HG02943 (cell line): ENCODE measurements at regions not wholly inside any gene's neighbourhood (a gene's known extent, or its start where the extent isn't known, plus 50 kb on each side); places are given as distances from the start of the nearest gene placed in this dataset.
"Not testable (repeated sequence)": the region's sequence is repeated elsewhere in the genome, so short reads cannot be mapped to it uniquely, and the experiment has no call there.

ENCODE experiments used
- ATAC-seq: cut with Tn5 transposase; IDR thresholded peaks from one replicate; pipeline ENCODE4 v1.9.1; 2021; ENCODE audit warnings: mild to moderate bottlenecking, low read depth, moderate library complexity; ENCODE audit not compliant: unreplicated experiment

DNA sequence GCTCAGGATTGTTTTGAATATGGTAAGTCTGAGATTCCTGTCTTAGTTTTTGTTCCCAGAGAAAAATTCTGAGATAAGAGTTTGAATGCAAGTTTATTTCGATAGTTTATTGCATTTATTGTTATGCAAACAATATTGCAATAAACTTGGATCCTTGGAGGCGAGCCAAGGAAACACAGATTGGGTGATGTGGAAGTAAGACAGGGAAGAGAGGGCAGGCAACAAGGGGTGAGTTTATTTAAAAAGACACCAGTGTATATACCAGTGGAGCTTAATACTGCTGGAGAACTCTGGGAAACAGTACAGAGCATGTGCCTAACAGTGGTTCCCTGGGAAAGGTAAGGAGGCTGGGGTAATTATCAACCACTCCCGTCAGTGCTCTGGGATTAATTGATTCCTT, 87.5 kb upstream of the NEDD4L start:
- no peak for ATAC-seq

GRCh38 chr18:57954935-57955334, 89.1 kb upstream of the NEDD4L start:
- ATAC-seq = no peak

GRCh38 chr18:57953883-57954282, 90.1 kb upstream of the NEDD4L start:
- ATAC-seq = no peak

DNA sequence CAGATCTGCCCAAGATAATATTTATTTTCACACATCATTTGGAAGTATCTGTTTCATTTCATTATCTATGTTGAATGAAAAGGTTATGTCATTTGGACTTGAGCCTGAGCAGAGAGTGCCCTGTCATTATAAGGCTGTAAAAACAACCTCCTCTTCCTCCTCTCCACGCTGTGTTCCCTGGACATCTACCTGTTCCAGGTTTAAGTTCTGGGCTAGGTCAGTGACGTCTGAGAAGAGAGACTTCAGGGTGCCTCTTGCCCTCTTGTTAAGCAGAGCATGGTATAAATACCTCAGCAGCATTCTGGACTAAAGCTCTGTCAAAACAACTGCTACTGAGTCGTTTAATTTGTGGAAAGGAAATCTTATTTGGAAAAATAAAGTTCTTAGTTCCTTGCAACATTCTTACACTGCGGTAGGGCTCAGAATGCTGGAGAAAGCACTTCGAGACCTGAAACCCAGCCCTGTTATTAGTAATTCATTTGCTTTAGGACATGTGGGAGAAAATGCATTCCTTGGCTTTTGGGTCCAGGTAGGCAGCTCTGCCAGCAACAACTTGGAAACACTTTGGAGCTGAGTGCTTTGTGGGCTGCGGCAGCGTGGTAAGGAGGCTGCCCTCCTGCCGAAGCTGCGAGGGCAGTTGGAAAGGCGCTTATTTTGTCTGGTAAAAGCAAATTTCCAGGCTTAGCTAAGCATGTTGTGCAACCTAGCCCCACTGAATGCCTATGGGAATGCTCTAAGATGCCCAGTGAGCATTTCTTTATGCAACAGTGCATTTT, 91.8 kb upstream of the NEDD4L start:
- ATAC-seq = no peak

DNA sequence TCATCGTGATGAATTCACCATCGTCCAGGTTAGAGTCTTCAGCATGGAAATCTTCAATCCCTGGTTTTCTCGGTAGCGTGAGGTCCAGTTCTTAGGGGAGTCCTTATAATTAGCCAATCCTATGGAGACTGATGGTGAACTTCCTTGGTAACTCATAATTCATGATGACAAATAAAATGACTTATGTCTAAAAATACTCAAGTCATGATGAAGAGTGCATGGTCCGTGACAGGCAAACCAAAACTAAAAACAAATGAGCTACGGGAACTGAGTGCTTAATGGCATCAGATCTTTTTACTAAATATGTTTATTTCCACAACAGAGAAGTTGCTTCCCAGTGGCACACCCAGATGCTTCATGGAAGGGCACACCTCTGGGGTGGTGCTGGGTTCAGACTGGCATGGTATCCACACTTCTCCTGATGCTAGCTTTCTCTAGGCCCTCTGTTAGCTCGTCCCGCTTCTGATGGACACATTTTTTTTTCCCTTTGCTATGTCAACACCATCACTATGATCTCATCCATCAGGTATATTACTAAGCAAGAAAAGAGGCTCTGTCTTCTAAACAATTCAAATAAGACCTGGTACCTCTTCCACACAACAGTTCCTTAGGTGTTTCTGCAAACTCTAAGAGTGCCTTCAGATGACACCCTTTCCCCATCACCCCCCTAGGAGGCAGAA, 92.8 kb upstream of the NEDD4L start:
- no peak for ATAC-seq

DNA sequence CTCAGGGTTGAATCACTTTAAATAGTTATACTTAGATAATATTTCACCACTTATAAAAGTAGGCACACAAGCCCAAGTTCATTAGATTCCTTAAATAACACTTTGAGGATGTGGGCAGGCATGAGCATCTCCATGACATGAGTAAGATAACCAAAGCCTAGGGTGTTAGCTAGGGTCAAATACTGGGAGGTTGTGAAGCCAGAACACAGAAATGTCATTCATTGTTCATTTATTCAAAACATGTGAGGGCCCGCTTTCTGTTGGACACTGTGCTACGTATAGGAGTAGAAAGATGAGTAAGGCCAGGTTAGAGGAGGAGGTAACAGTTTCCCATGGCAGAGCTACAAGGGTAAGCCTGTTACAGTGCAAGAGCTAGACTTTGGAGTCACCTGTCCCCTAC, 93.5 kb upstream of the NEDD4L start:
- ATAC-seq = no peak

GRCh38 chr18:57949335-57949734, 94.7 kb upstream of the NEDD4L start:
- ATAC-seq = not testable (repeated sequence)

DNA sequence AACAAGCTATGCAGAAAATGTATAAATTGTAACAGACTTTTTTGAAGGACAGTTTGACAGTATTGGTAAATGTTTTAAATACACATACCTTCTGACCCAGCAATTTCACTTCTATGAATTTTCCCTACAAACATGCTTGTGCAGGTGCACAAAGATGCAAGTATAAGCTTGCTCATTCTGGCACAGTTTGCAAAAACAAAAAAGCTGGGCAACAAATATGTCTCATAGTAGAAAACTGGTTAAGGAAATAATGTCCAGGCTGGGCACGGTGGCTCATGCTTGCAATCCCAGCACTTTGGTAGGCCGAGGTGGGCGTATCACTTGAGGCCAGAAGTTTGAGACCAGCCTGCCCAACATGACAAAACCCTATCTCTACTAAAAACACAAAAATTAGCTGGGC, 96.9 kb upstream of the NEDD4L start:
- ATAC-seq = no peak

DNA sequence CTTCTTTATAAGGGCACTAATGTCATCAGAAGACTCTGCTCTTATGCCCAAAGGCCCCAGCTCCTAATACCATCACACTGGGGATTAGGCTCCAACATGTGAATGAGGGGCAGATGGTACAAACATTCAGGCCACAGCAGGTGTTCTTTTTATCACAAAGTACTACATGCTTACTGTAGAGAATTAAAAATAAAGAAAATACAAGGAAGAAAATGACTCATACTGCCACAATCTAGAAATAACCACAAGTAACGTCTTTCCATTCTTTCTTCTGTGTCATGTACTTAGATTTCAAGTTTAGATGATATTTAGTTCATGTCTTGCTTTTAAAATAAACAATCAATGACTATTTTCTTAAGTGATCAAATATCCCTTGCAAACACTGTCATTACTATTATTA, 100.3 kb upstream of the NEDD4L start:
- ATAC-seq = no peak

DNA sequence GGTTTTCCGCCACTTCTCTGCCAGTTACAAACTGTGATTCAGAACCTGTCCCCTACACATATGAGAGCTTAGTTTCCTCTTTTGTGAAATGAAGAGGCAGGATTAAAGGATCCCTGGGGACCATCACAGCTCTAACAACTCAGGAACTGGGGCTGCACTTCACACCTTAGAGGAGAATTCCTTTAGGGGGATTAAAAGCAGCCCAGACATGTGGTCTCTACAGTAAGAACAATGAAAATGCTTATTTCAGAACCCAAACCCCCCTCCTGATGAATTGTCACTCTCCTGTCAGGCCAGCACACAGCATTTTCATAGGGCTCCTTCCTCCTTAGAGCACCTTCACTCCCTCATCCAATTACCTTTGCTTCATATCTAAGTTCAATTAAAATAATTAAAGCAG, 101.5 kb upstream of the NEDD4L start:
- ATAC-seq = no peak

GRCh38 chr18:57941841-57942489, 102.1 kb upstream of the NEDD4L start:
- ATAC-seq = no peak

- no peak for ATAC-seq
Measured at GRCh38 chr18:57940166-57940660, 103.8 kb upstream of the NEDD4L start.

DNA sequence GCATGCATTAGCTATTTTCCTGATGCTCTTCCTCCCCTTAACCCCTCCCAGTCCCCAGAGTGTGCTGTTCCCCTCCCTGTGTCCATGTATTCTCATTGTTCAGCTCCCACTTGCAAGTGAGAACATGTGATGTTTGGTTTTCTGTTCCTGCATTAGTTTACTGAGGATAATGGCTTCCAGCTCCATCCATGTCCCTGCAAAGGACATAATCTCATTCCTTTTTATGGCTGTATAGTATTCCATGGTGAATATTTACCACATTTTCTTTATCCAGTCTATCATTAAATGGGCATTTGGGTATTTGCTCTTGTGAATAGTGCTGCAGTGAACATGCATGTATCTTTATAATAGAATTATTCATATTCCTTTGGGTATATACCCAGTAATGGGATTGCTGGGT, 109.7 kb upstream of the NEDD4L start:
- not testable (repeated sequence) for ATAC-seq

- ATAC-seq = no peak
Measured at GRCh38 chr18:57931038-57931437, 113.0 kb upstream of the NEDD4L start.

- no peak for ATAC-seq
Measured at GRCh38 chr18:57930476-57930875, 113.5 kb upstream of the NEDD4L start.

DNA sequence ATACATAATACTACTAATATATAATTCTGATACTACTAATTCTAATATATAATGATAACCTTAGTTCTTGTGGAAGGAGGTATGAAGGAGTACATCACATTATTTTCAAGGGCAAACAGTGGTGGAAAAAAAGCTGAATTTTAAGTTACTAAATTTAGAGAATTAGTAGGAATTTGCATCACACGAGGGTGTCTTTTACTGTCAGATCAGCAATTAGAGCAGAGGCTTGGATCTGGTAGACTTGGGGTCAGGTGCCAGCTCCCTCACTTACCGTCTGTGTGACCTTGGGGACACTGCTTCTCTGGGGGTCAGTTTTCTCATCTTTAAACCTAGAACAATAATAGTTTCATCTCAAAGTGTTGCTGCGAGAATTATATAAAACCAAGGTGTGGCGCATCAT, 114.1 kb upstream of the NEDD4L start:
- ATAC-seq = no peak

GRCh38 chr18:57928466-57928865, 115.6 kb upstream of the NEDD4L start:
- ATAC-seq = no peak

DNA sequence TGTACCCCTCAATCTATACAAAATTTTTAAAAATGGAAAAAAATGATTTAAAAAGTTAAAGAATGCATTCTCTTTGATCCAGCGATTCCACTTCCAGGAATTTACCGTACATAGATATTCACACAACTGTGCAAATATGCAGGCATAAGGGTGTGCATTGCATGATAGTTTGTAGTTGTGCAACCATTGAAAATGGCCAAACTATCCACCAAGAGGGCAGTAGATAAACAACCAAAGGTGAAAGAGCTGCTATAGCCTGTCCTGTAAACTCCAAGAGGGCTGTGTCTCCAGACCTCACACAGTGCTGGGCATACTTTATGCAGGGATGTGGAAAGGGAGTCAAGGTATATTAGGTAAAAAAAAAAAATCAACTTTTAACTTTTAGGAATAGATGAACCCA, 116.5 kb upstream of the NEDD4L start:
- no peak for ATAC-seq

- no peak for ATAC-seq
Measured at GRCh38 chr18:57925706-57926105, 118.3 kb upstream of the NEDD4L start.

DNA sequence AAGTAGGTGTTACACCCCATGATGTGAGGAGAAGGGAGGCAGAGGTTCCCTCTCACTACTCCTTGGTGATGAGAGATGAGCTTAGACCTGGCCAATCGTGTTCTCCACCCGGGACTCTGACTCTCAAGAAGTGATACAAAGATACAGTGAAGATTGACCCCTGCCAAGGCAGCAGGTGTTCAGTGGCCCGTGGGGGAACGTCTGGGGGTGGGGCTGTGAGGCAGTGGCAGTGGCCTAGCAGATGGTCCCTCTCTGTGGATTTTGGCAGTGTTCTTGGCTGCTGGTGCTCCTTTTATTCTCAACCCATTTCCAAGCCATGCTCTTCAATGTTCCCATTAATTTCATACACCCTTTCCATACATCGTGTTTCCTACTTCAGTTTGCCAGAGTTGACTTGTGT, 120.4 kb upstream of the NEDD4L start:
- ATAC-seq = no peak

DNA sequence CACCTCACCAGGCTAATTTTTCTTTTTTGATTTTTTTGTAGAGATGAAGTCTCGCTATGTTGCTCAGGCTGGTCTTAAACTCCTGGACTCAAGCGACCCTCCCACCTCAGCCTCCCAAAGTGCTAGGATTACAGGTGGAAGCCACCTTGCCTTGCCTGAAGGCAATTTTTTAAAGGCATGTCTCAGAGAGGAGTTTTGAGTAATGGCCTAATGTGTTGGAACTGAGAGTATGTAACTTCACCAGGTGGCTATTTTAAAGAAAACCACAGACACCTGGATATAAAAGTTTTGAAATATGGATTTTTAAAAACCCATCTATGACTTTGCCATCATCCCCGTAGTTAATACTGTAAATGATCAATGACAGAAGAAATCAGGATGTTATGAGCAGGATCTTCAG, 119.8 kb upstream of the ATP8B1 start:
- no peak for ATAC-seq

DNA sequence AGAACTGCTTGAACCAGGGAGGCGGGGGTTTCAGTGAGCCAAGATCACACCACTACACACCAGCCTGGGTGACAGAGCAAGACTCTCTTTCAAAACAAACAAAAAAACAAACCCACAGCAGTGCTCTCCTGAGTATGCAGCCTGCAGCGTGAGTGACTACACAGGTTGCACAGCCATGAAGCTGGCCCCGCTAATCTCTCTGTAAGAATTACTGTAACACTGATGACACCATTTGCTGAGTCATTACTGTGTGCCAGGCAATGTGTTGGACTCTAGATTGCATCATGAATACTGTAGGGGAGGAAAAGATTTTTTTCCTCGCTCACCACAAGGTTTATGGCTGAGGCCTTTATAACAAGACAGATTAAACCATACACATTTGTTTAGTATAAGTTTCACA, 118.6 kb upstream of the ATP8B1 start:
- no peak for ATAC-seq
